ENCODE measurements at regions not wholly inside any gene's neighbourhood (a gene's known extent, or its start where the extent isn't known, plus 50 kb on each side); places are given as distances from the start of the nearest gene placed in this dataset.
A peak's percentile ranks its signal among the peaks of the same experiment; 100 is the strongest.

DNA sequence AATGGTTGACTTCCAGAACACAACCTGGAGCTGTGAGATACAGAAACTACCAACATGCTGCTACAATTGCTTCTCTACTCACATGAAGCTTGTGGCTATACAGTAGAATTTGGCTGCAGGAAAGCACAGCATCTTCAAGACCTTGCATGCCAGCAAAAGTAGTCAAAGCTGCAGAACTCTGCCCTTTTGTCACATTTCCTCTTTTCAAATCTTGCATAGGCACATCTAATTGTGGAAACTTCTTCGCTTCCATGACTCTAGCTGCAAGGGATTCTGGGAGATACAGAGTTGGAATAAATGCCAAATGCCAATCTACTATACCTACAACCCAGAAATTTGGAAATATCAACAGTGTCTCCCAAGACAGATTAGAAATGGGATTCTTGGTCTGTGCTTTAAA lies 462.2 kb downstream of the FOXO1 start:
- DNase-seq (ENCODE audit: low read depth in 2 of 3, low spot score in 2 of 3), result no peak

DNA sequence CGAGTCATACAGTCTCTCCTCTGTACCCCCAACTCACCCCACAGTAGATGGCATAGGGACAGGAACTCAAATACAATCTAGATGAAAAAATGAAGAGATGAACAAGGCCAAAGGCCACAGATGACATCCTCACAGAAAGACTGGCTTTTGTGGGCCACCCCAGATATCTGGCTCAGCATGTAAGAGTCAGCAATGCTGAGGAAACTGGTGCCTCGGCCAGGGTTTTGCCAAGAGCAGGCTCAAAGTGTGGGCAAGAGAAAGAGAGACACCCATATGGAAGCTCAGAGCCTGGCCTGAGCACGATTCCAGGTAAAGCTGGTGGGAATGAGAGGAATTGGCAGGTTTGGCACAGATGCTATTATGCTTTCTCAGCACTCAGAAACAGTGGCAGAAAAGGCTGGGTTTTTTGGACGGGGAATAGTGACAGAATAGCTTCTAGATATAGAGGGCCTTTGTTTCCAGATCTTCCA lies 460.6 kb downstream of the FOXO1 start:
- no peak for DNase-seq (ENCODE audit: low read depth in 2 of 3, low spot score in 2 of 3)

DNA sequence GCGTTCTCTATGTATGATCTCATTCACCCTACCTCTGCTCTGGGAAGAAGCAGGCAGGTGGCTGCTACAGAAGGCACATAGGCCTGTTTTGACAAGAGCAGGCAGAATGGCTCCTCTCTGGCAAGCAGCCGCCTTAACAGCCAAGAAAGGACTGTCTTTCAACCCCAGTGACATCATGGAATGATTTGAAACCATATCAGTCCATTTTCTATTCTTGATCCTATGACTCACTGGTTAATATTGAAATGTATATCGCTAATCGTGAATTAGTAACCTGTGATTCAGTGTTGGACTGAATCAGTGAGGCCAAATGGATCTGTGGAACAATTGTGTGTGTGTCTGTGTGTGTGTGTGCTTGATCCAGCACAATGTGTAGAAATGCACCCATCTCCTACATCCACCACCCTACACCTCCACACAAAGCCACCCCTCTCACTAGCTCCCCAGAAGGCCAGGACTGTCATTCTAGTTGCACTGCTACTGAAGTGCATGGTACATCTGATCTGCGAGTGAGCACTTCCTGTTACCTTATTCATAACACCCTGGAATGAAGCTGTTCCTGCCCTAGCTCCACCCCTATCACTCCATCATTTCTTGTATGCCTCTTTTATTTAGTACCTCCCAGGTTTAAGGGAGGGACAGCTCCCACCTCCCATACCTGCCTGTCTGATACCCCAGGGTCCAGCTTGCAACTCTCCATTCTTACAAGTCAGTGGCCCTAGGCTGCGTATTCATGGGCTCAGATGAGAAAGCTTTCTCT lies 460.0 kb downstream of the FOXO1 start:
- peak in 2 of 3 donors; percentile 31 to 63 for DNase-seq (ENCODE audit: low read depth in 2 of 3, low spot score in 2 of 3)

DNA sequence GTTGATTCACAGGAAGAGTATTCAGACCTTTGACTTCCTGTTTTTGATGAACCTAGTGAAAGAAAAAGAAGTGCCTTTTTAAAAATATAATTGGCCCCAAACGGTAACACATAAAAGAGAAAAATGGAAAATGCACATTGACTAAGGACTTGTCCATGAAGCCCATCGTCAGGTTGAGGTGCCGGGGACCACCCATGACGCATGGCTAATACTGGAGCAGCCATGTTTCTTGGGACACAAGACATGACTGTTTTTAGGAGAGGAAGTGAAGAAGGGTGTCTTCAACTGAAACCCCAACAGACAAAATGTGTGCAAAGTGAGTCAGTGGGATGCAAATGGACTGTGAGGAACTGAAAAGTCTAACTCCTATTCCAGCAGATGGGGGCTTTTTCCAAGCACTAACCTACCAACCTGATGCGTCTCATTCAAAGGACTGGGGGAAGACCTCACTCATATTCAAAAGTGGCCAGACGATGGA lies 459.4 kb downstream of the FOXO1 start:
- peak in 1 of 3 donors; percentile 11 for DNase-seq (ENCODE audit: low read depth in 2 of 3, low spot score in 2 of 3)

DNA sequence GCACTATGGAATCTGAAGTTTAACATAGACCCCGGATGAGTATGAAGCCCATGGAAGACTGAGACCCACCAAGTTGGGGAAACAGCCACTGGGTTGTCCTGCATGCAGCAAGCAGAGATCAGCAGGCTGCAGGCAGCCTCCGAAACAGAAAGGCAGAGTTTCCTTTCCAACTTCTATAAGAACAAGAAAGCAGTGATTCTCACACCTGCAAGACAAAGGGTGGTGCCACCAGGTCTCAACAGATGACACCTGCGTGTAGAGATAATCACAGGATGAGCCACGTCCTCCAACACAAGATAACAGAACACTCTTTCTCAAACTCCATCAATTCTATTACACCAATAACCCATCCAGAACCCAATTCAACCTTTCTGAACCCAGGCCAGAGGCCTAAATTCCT lies 457.9 kb downstream of the FOXO1 start:
- no peak for DNase-seq (ENCODE audit: low read depth in 2 of 3, low spot score in 2 of 3)

DNA sequence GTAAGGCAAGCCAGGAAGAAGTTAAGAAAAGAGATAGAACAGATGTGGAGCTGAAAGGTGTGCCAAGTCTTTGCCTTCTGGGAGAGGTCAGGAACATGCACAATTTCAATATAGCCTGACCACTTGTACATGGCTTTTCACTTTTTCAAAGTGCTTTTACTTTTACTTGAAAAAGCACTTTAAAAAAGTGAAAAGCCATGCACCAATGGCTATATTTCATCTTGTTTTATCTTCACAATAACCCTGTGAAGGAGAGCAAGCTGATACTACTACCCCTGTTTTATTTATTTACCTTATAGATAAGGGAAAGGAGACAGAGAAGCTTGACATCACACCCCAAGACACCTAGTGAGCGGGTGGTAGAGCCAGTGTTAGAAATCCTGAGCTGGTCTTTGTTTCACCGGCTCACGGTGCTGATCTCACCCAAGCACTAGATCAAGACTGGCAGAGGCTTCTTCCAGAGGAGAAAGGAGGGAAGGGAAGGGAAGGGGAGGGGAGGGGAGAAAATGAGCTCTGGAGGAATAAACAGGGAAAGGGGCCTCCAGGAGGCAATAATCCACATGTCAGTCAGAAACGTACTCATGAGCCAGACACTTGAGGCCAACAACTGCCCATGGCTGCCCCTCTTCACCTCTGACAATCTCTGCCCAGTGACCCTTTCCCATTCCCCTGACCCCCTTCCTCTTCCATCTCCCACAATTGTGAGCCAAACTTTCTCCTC lies 455.4 kb downstream of the FOXO1 start:
- no peak for DNase-seq (ENCODE audit: low read depth in 2 of 3, low spot score in 2 of 3)

DNA sequence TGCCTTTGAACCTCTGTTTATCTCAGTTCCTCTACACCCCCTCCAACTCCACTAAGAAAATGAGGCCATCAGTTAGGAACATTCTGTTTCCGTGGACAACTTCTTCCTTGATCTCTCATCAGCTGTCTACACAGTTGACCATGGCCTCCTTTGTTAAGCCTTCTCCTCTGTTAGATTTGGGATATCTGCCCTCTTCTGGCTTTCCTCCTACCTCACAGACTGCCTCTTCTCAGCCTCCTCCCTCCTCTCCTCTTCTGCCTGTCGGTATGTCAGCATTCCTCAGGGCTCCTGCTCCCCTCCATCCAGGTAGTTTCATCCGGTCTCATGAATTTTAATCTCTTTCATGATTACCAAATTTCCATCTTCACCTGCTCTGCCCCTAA lies 454.9 kb downstream of the FOXO1 start:
- DNase-seq (ENCODE audit: low read depth in 2 of 3, low spot score in 2 of 3), result no peak

DNA sequence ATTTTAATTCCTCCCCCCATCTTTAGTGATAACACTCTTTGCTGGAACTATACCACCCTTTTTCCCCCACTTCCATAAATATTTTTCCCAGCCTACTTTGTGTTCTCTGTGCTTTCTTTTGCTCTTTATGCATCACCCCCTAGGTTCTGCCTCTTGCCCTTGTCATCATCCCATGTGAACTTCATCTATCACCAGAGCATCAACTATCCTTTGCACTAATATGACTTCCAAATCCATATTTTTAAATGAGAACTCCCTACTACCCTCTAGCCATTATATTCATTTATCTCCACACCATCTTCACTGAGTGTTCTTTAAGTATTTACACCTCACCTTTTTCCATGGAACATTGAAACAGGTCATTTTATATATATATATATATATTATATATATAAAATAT lies 452.7 kb downstream of the FOXO1 start:
- no peak for DNase-seq (ENCODE audit: low read depth in 2 of 3, low spot score in 2 of 3)

DNA sequence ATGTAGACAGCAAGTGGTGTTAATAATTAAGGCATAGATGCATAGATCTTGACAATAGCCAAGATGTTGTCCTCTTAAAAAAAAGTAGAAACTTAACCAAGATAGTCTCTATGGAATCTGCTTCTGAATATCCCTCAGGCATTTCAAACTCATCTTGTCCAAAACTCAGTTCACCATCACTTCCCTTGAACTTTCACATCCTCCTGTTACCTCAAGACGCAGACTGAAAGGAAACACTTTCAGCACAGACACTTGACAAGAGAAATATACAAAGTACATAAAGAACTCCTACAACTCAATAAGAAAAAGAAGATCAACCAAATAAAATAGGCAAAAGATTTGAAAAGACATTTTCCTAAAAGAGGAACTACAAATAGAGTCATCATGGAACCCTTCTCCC lies 451.1 kb downstream of the FOXO1 start:
- no peak for DNase-seq (ENCODE audit: low read depth in 2 of 3, low spot score in 2 of 3)

DNA sequence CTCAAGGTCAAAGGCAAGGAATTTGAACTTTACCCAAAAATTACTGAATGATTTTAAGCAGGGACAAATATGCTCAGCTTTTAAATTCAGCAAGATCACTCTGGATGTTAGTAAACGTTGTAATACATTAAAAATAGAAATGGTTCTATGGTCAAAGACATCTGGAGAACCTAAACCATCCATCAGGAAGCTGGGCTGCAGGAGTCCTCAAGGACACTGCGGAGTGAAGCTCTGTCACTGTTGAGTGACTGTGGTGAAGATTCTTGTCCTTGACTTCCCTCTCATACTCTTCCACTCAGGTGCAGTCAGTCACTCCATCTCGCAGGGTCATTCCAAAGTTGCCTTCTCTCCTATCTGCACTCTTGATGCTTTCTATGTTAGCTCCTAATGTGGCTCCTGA lies 450.7 kb downstream of the FOXO1 start:
- DNase-seq (ENCODE audit: low read depth in 2 of 3, low spot score in 2 of 3), result no peak

DNA sequence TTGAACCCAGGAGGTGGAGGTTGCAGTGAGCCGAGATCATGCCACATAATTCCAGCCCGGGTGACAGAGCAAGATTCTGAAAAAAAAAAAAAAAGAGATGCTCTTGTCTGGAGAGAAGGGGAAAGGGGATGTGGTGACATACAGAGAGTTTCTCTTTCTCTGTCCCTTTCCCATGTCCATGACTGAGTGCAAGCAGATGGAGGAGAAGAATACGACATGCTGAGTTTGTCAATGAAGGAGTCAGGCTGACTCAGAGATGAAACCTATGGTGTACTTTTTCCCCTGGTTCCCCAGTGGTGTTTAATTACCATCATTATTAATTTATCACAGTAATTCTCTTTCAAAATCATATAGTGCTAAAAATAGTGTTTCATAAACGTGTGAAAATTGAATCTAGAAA lies 448.8 kb downstream of the FOXO1 start:
- DNase-seq (ENCODE audit: low read depth in 2 of 3, low spot score in 2 of 3), result no peak

DNA sequence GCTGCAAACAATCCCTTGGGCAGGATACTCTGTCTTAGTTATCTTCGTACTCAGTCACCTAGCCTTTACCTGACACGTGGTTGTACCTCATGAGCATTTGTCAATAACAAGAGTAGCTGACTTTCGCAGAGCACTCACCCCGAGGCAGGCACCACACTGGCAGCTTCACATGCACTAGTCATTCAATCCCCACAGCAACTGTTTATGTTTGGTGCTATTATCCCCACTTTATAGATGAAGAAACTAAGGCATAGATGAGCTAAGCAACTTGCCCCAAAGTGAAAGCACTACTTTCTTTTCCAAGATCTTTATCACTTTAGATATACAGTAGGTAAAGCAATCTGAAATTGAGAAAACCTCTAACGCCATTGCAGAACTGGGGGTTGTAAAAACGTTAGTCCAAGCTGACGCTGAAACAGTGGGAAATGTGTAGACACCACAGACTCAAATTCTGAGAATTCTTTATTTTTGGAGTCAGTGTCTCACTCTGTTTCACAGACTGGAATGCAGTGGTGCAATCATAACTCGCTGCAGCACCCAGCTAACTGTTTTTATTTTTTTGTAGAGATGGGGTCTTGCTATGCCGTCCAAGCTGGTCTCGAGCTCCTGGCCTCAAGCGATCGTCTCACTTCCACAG lies 446.0 kb downstream of the FOXO1 start:
- DNase-seq (ENCODE audit: low read depth in 2 of 3, low spot score in 2 of 3), result no peak

DNA sequence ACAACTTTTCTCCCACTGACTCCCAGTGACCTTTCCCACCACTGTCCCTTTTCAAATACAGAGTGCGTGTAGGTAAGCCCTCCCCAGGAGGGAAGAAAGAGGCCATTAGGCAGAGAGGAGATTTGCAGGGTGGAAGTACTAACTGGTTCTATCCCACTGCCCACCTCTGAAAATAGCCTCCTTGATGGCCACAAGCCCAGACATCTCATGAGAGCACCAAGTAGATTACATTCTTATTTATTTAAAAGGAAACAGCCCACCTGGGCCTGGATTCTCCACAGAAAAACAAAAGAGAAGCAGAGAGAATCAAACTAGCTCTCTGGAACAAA lies 445.3 kb downstream of the FOXO1 start:
- no peak for DNase-seq (ENCODE audit: low read depth in 2 of 3, low spot score in 2 of 3)

DNA sequence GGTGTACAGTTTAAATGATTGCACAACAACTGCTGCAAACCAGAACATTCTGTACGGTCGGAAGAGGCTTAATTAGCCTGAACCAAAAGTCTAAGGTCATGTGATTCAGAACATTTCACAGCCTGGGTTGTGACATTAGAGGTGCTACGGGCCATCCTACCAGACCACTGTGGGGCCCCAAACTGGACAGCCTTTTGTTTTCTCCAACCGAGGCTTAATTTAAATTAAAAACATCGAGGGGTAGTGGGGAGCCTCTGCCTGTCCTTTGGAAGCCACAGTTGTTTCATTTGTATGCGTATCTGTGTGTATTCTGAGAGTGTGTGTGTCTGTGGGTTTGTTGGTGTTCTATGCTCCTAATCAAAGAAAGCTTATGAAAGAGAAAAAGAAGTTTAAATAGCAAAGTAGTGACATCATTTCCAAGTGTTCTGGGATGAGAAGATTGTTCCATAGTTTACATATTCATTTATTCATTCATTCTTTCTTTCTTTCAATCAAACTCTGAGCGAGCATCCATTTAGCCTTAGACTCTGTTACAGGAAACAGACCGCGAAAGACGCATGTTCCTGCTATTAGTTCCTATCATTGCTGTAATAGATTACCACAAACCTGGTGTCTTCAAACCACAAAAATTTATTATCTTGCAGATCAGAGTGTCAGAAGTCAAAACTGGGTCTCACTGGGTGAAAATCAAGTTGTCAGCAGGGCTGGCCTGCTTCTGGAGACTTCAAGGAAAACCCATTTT lies 444.8 kb downstream of the FOXO1 start:
- peak; percentile 10 to 59 (median 39) for DNase-seq (ENCODE audit: low read depth in 2 of 3, low spot score in 2 of 3)

DNA sequence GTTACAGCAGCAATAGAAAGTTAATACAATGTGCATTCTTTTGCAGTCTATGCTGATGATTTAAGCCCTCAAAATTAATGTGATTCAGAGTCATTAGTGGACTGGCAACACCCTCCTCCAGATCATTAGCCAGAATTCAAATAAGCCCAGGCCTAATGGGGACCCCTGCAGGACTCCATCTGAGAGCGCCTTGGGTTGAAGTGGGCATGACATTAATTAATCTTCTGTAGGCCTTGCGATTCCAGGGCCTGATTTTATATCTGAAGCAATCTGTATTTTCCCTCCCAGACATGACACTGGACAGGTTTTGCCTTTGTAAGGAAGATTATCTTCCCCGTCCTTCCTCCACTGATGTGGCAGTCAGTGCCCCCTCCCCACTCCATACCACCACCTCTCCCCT lies 442.9 kb downstream of the FOXO1 start:
- DNase-seq (ENCODE audit: low read depth in 2 of 3, low spot score in 2 of 3), result no peak

DNA sequence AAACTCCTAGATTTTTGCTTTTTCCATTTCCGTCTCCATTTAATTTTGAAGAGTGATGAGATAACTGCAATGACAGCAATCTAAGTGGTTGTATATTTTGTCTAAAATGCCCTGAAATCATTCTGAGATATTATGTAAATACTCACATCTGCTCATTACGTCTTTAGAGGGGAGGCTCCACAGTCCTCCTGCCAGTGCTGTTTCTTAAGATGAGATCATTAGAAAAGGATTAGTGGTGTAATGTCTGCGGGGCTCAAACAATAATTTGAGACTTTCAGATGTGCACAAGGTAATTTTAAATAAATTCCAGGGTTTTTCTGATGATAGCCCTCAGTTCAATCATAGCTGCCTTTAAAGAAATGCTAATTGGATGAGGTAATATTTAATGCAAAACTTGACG lies 437.9 kb downstream of the FOXO1 start:
- no peak for DNase-seq (ENCODE audit: low read depth in 2 of 3, low spot score in 2 of 3)

DNA sequence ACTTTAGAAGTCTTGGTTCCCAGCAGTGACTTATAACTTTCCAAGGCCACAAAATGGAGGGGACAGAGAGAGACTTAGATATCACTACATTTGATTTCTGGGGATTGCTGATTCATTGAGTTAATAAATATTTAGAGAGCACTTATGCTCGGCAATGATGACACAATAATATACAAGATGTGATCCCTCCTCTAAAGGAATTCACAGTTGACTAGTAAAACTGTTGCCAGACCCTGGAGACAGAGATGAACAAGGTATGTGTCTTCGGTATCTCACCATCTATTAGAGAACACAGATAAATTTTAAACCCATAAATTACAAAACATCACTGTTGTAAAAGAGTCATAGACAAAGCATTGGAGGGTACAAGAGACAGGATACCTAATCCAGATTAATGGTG lies 437.5 kb downstream of the FOXO1 start:
- no peak for DNase-seq (ENCODE audit: low read depth in 2 of 3, low spot score in 2 of 3)

DNA sequence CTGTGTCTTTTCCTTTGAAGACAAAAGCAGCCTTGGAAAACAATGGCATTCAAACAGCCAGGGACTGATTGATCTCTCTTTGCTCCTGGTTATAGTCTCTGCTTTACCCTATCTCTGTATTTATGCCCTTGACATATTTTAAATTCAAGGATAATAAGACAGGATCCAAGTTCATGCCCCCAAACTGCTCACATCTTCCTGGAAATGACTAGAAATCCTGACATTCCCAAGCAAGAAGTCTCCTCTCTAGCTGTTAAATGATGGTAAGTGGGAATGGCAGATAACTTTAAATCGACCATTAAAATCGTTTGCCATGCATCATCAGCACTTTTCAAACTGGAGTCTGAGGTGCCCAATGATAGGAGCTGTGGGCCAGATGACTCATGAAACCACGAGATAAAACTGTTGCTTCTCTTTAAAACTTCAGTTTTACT lies 435.6 kb downstream of the FOXO1 start:
- peak in 2 of 3 donors; percentile 36 to 56 for DNase-seq (ENCODE audit: low read depth in 2 of 3, low spot score in 2 of 3)

DNA sequence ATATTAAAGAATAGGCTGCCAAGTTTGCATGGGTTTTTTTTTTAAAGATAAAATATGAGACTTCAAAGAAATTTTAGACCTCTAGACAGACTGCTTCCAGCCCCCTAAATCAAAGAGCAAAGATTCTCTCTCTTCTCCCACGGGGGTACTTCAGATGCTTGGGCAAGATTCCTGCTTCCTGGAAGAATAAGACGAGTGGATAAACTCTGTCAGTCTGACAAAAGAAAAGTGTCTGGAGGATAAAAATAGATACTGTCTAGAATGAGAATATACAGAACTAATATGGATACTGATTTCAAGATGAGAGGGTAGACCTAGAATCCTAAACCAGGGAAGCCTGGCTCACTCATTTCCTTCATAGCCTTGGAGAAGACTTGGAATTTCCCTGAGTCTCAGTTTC lies 435.1 kb downstream of the FOXO1 start:
- DNase-seq (ENCODE audit: low read depth in 2 of 3, low spot score in 2 of 3), result no peak

DNA sequence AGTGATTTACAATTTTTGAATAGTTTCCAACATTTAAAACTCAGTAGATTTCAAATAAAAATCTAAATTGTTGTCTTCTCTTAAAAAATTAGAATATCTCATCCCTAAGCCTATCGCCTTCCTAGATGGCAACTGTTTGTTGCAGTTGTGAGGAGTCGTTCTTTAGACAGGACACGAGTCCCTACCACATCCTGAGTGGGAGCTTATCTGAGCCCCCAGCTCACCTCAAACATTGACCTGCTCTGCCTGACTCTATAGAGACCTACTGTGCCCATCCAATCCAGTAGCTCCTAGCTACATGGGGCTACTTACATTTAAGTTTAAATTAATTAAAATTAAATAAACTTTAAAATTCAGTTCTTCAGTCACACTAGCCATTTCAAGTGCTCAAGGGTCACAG lies 434.7 kb downstream of the FOXO1 start:
- DNase-seq (ENCODE audit: low read depth in 2 of 3, low spot score in 2 of 3), result peak in 2 of 3 donors; percentile 40 to 78
